Neural cell (in vitro differentiated cells): ENCODE measurements at regions not wholly inside any gene's neighbourhood (a gene's known extent, or its start where the extent isn't known, plus 50 kb on each side); places are given as distances from the start of the nearest gene placed in this dataset.

Experiments
- EP300 ChIP-seq: fragments of 450-650 bp; conservative IDR thresholded peaks from 2 replicates; pipeline ENCODE4 v1.6.1; 2014; ENCODE audit warnings: antibody characterized with exemption, mild to moderate bottlenecking, moderate library complexity; ENCODE audit not compliant: poor library complexity, severe bottlenecking
- RAD21 ChIP-seq: fragments of 450-650 bp; conservative IDR thresholded peaks from 2 replicates; pipeline ENCODE4 v1.6.1; 2014; ENCODE audit warnings: antibody characterized with exemption, mild to moderate bottlenecking, moderate library complexity
- TAF1 ChIP-seq: IDR thresholded peaks from 2 replicates; pipeline ENCODE4 v1.6.1; 2012; ENCODE audit warnings: low read depth
- TF ChIP-seq, protein P1 (sequence below): fragments of 450-650 bp; IDR thresholded peaks from 2 replicates; pipeline ENCODE4 v1.5.1; 2014; ENCODE audit warnings: antibody characterized with exemption, mild to moderate bottlenecking, moderate library complexity; ENCODE audit not compliant: poor library complexity, severe bottlenecking

DNA sequence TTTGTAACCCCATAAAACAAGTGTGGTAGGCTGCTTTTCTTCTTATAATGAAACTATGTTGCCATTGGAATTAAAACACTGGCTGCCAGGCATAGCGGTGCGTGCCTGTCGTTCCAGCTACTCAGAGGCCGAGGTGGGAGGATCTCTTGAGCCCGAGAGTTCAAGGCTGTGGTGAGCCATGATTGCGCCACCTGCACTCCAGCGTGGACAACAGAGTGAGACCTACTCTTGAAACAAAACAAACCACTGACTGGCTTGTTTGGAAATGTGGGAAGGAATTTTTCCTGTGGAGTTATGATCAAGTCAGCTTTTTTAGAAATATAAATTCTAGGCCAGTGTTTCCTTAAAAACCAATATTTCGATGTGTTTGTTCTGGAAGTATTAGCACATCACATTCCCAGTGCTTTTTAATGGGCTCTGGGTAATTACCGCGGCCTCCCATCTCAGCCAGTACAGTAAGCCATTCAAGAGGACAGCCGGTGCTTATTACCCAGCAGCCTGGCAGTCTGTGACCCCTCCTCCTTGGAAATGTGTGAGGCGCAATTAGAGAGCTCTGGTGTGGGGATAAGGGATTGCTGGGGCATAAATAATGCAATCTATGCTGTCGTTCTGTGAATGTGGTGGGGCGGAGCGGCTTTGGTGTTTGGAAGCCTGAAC lies 58.3 kb upstream of the TRAK1 start:
- TF ChIP-seq, protein P1, sequence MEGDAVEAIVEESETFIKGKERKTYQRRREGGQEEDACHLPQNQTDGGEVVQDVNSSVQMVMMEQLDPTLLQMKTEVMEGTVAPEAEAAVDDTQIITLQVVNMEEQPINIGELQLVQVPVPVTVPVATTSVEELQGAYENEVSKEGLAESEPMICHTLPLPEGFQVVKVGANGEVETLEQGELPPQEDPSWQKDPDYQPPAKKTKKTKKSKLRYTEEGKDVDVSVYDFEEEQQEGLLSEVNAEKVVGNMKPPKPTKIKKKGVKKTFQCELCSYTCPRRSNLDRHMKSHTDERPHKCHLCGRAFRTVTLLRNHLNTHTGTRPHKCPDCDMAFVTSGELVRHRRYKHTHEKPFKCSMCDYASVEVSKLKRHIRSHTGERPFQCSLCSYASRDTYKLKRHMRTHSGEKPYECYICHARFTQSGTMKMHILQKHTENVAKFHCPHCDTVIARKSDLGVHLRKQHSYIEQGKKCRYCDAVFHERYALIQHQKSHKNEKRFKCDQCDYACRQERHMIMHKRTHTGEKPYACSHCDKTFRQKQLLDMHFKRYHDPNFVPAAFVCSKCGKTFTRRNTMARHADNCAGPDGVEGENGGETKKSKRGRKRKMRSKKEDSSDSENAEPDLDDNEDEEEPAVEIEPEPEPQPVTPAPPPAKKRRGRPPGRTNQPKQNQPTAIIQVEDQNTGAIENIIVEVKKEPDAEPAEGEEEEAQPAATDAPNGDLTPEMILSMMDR, result no peak
- no peak for TF ChIP-seq EP300
- no peak for TF ChIP-seq TAF1
- no peak for TF ChIP-seq RAD21
